Activated CD4-positive, alpha-beta T cell treated with anti-CD3 and anti-CD28 coated beads for 36 hours (primary cell): ENCODE measurements at regions not wholly inside any gene's neighbourhood (a gene's known extent, or its start where the extent isn't known, plus 50 kb on each side); places are given as distances from the start of the nearest gene placed in this dataset.

Experiments used
- ATAC-seq: fragments of 200-7000 bp; cut with Tn5 transposase; one replicate; pipeline ENCODE4 v1.10.0; 2021; ENCODE audit warnings: mild to moderate bottlenecking, moderate library complexity
- CTCF ChIA-PET: fragments of 350-600 bp; sonication (Branson Sonifier 250); formaldehyde crosslinking; loops from one replicate; lab custom pipeline; 2021; ENCODE audit warnings: antibody characterized with exemption; lab: Charles Lee
- POLR2A ChIA-PET: fragments of 350-600 bp; sonication (Branson Sonifier 250); formaldehyde crosslinking; loops from one replicate; lab custom pipeline; 2021; ENCODE audit warnings: antibody characterized with exemption, inconsistent platforms; lab: Charles Lee
- DNase-seq: peaks from one replicate; pipeline ENCODE4 v3.0.0-alpha.2; 2020
- H3K27ac Mint-ChIP-seq: one replicate; pipeline ENCODE4 v1.8.0; 2021; ENCODE audit warnings: mixed read lengths
- H3K27me3 Mint-ChIP-seq: one replicate; pipeline ENCODE4 v1.8.0; 2021; ENCODE audit warnings: mixed read lengths
- H3K36me3 Mint-ChIP-seq: one replicate; pipeline ENCODE4 v1.8.0; 2021; ENCODE audit warnings: low read depth, mixed read lengths
- H3K4me1 Mint-ChIP-seq: one replicate; pipeline ENCODE4 v1.8.0; 2021; ENCODE audit warnings: mixed read lengths
- H3K4me3 Mint-ChIP-seq: one replicate; pipeline ENCODE4 v1.8.0; 2021; ENCODE audit warnings: mild to moderate bottlenecking, moderate library complexity, mixed read lengths
- H3K9me3 Mint-ChIP-seq: one replicate; pipeline ENCODE4 v1.8.0; 2021; ENCODE audit warnings: low read depth, mixed read lengths
- intact Hi-C, 2 experiments: fragments of 100-400 bp; cut with DNase I in 1 of 2; cut with micrococcal nuclease in 1 of 2; formaldehyde crosslinking; loops; one replicate each; pipeline versions ENCODE4 v1.14.2 to v1.15.1; 2022 to 2024; cut with DNase I, micrococcal nuclease

DNA sequence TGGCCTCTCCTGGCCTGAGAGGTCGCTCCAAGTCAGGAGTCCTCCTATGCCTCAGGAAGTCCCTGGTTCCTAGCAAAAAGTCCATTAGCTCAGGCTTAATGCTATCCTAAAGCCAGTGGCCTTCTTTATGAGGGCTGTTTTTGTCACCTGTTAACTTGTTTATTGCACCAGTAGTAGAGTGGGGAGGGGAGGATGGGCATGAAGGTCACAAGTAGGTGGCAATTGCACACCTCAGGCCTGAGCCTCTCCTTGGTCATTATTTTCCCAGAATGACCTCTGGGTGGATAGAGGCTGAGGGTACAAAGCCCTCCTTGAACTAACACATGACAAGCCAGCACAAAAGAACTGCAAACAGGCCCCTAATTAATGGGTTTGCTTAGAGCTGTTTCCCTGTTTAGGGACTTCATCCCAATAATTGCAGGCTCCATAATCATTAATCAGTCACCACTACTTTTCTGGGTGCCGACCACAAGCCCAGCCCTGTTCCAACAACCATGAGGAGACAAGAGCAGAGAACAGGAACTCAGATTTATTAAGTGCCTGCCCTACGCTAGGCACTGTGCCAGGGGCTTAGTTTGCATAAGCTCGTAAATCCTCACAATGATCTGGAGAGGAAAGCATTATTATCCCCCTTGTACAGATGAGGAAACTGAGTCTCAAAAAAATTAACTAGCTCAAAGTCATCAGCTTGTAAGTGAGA, 123.0 kb upstream of the PKDCC start:
- no peak overlapping the region for H3K27ac Mint-ChIP-seq

DNA sequence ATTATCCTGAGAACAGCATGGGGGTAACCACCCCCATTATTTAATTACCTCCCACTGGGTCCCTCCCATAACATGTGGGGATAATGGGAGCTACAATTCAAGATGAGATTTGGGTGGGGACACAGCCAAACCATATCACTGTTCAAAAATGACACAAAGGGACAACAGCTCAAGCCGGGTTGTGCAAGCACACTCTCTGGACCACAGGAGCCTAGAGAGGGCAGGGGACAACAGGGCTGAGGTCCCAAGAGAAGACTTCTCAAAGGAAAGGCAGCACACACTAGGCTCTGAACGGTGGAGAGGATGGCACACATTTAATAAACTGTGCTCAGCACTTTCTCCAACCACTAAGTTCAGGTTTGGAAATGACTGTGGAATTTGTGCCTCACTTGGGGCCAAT, 122.1 kb upstream of the PKDCC start:
- ChIA-PET POLR2A (no interaction called here), CTCF (interaction anchor here (0.6 kb wide), 1 partner anchor 61 kb away, joined by 4 read pairs; no protein-coding TSS in a partner anchor)
- no peaks in the 10 kb centered on the region for H3K36me3 Mint-ChIP-seq
- intact Hi-C loops = no loop called here
- H3K4me1 Mint-ChIP-seq = no peaks in the 10 kb centered on the region
- ATAC-seq (no peak), DNase-seq (no peak)
- H3K27me3 Mint-ChIP-seq = no peaks in the 10 kb centered on the region
- no peaks in the 10 kb centered on the region for H3K9me3 Mint-ChIP-seq
- H3K27ac Mint-ChIP-seq = no peak overlapping the region
- no peak overlapping the region for H3K4me3 Mint-ChIP-seq

More for the DNA sequence above, 123.0 kb upstream of the PKDCC start:
- no peak overlapping the region for H3K4me3 Mint-ChIP-seq
- POLR2A ChIA-PET = no interaction called here
- ATAC-seq = no peak
- CTCF ChIA-PET = interaction anchor here (0.6 to 1.2 kb wide), 2 partner anchors 56 to 62 kb away, joined by 3 to 4 read pairs; no protein-coding TSS in a partner anchor
- no peaks in the 10 kb centered on the region for H3K27me3 Mint-ChIP-seq
- no peaks in the 10 kb centered on the region for H3K9me3 Mint-ChIP-seq
- intact Hi-C loops = no loop called here
- no peak for DNase-seq
- H3K4me1 Mint-ChIP-seq = no peaks in the 10 kb centered on the region
- no peaks in the 10 kb centered on the region for H3K36me3 Mint-ChIP-seq

DNA sequence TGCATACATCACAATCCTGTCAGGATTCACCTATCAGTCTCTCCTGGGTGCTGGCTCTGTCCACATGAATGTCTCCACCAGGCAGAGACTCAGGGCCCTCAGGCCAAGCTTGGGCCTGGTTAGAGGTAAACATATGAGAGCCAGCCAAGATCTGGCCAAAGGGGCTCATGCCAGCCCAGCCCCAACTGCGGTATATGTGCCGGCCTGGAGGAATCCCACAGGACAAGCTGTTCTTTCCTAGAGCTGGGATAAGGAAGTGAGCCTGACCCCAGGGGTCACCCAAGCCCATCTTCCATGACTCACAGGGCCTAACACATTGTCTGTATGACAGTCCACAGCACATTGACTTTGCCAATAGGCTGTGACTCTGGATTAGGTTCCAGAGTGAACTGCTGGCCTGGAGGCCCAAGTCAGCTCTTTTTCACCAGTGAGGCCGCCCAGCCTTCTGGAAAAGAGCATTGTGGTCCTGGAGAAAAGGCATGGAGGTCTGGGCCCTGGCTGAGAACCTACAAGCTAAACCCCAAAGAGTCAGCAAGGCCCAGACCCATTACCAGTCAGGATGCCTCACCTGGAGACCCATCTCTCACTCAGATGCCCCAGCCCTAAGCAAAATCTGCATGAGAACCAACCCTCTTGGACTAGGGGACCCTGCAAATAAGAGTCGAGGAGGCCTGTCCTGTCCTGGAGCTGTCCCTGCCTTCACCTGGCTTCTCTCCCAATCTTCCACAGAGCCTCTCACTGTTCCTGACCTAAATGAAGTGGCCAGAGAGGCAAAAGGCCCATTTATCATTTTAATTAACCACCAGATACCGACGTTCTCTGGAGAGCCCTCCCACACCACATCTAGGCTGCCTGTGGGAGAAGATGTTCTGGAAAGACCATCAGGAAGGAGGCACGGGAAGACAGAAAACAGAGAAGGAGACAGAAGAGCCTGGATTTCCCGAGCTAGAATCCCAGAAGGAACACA, 120.9 kb upstream of the PKDCC start:
- intact Hi-C loops = no loop called here
- Mint-ChIP-seq H3K36me3 (no peaks in the 10 kb centered on the region), H3K4me1 (no peaks in the 10 kb centered on the region), H3K4me3 (no peak overlapping the region), H3K27me3 (no peaks in the 10 kb centered on the region), H3K9me3 (no peaks in the 10 kb centered on the region), H3K27ac (no peak overlapping the region)
- DNase-seq (no peak), ATAC-seq (no peak)
- POLR2A ChIA-PET = no interaction called here
- CTCF ChIA-PET = no interaction called here

DNA sequence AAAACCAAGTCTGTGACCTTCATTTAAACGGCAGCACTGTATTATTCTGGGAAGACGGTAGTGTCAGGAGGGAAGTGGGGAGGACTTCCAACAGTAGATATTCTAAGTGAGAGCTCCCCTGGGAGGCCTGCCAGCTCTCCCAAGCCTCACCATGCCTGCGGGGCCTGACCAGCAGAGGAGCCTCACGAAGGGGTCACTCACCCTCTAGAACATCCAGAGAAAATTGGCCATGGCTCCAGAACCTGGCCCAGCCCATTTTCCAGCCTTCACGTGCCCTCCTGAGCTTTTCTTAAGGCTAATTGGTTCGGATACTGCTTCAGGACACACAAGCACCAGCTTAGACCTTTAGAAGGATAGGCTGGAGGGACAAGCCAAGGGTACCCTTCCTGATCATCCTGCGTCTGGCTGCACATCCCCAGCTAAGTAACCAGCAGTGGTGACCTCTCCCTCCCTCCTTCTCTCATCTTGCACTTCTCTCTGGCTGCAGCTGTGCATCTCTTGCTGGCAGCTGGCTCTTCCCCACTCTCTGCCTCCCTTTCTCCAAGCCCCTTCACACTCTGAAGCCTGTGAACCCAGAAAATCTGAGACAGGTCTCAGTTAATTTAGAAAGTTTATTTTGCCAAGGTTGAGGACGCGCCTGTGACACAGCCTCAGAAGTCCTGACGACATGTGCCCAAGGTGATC, 120.1 kb upstream of the PKDCC start:
- H3K36me3 Mint-ChIP-seq = no peaks in the 10 kb centered on the region
- ChIA-PET POLR2A (no interaction called here), CTCF (no interaction called here)
- DNase-seq = no peak
- ATAC-seq = no peak
- intact Hi-C loops = no loop called here
- no peaks in the 10 kb centered on the region for H3K27me3 Mint-ChIP-seq
- no peak overlapping the region for H3K27ac Mint-ChIP-seq
- H3K4me3 Mint-ChIP-seq = no peak overlapping the region
- H3K4me1 Mint-ChIP-seq = no peaks in the 10 kb centered on the region
- no peaks in the 10 kb centered on the region for H3K9me3 Mint-ChIP-seq

DNA sequence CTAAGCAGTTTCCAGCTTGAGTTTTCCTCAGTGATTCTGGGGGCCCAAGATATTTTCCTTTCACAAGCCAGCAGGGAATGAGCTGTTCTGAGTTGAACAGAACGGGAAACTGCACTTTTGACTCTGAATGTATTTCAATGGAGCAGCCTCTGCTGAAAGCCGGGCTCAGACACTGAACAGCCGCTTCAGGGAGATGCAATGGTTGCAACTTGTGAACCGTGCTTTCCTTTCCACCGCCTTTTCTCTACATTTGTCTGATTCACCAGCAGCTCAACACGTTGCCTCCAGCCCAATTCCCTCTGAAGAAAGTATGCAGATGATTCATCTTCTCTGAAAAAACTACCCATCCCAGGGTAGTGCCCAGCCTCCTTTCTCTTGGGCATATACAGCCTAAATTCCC, 119.3 kb upstream of the PKDCC start:
- DNase-seq = no peak
- CTCF ChIA-PET = no interaction called here
- no peak for ATAC-seq
- intact Hi-C loops = no loop called here
- H3K4me3 Mint-ChIP-seq = no peak overlapping the region
- no peaks in the 10 kb centered on the region for H3K36me3 Mint-ChIP-seq
- H3K9me3 Mint-ChIP-seq = no peaks in the 10 kb centered on the region
- POLR2A ChIA-PET = interaction anchor here (0.7 kb wide), 1 partner anchor 81 kb away, joined by 3 read pairs; no protein-coding TSS in a partner anchor
- H3K27me3 Mint-ChIP-seq = no peaks in the 10 kb centered on the region
- H3K4me1 Mint-ChIP-seq = no peaks in the 10 kb centered on the region
- no peak overlapping the region for H3K27ac Mint-ChIP-seq

DNA sequence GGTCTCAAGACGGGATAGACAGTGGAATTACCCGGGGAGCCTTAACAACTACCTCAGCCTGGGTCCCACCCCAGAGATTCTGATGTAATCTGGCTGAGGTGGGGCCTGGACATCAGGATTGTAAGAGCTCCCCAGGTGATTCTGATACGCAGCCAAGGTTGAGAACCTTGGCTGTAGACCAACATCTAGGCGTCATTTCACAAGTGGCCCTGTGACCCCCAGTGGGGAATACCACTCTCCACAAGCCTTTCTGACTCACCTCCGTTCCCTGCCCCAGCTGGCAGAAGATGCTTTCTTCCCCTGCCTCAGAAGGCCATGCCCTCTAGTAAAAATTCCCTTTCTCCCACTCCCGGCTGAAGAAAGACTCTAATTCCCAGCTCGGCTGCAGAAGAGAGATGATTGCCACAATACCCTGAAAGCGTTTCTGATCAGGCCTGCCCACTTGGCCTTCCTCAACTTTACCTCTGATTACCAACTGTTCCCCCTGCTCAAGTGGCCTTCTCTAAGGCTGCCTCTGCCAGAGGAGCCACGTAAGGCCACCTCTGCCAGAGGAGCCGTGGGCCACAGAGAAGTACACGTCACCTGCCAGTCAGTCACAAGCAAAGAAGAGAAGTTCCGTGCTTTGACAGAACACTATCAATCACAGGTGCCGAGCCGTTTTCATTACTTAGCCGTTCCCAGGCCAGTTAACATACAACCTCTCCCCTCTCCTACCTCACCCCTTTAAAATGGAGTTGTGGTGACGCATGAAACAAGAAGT, 116.8 kb upstream of the PKDCC start:
- H3K9me3 Mint-ChIP-seq = no peaks in the 10 kb centered on the region
- intact Hi-C loops = no loop called here
- no peaks in the 10 kb centered on the region for H3K4me1 Mint-ChIP-seq
- no peak overlapping the region for H3K4me3 Mint-ChIP-seq
- ATAC-seq (no peak), DNase-seq (no peak)
- H3K36me3 Mint-ChIP-seq = no peaks in the 10 kb centered on the region
- ChIA-PET CTCF (interaction anchor here (0.7 to 1.0 kb wide), 2 partner anchors 11 to 166 kb away, joined by 3 to 4 read pairs; no protein-coding TSS in a partner anchor), POLR2A (no interaction called here)
- H3K27ac Mint-ChIP-seq = no peak overlapping the region
- no peaks in the 10 kb centered on the region for H3K27me3 Mint-ChIP-seq

DNA sequence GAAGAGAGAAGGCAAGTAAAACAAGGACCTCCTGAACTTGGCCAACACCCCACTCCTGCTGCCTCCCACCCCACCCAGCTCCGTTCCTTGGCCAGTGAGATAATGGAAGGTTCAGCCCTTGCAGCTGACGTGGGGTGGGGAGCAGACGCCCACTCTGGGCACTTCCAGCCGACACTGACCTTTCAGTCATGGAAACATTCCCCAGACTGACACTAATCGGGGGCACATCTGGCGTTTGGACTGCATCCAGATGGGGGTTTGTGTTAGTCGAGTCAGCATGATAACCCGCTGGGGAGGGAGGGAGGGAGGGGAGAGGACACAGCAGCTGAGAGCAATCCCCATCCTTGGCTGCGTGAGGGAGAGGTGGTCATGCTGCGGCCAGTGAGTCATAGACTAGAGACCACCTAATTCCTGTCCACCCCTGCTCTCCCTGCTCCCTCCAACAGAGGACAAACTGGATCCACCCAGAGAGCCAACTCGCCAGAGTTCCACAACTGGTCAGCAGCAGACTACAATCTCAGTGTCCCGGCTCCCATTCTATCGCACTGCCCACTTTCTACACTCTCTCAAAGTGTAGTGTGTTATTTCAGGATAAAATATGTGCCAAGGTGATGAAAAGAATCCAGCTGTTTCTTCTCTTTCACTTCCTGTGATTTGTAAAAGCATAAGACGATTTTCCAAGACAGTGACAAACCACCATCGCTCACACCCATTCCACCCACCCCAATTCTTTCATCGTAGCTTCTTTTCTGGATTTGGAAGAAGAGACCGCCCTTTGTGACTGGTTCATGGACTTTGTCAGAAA, 115.4 kb upstream of the PKDCC start:
- DNase-seq (no peak), ATAC-seq (no peak)
- no peaks in the 10 kb centered on the region for H3K9me3 Mint-ChIP-seq
- CTCF ChIA-PET = no interaction called here
- intact Hi-C loops = no loop called here
- H3K36me3 Mint-ChIP-seq = no peaks in the 10 kb centered on the region
- H3K4me1 Mint-ChIP-seq = no peaks in the 10 kb centered on the region
- no peak overlapping the region for H3K27ac Mint-ChIP-seq
- POLR2A ChIA-PET = no interaction called here
- H3K27me3 Mint-ChIP-seq = no peaks in the 10 kb centered on the region
- H3K4me3 Mint-ChIP-seq = no peak overlapping the region

DNA sequence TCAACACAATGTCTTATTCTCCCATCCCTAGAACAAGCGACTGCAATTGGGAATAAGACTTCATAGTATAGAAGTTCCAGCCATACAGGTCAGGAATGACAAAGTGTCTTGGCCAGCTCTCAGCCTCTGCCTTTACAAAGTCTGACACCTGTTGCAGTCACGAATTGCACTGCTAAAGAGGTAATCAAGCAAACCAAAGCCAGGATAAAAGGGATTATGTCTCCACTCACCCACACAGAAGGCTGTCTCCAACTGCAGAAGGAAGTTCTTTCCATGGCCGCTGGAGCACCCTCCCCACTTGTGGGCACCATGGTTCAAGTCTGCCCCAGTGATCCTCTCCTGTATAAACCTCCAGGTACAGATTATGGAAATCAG, 114.8 kb upstream of the PKDCC start:
- ChIA-PET CTCF (no interaction called here), POLR2A (no interaction called here)
- no peak overlapping the region for H3K4me3 Mint-ChIP-seq
- H3K27ac Mint-ChIP-seq = no peak overlapping the region
- DNase-seq (no peak), ATAC-seq (no peak)
- no peaks in the 10 kb centered on the region for H3K9me3 Mint-ChIP-seq
- no peaks in the 10 kb centered on the region for H3K36me3 Mint-ChIP-seq
- H3K27me3 Mint-ChIP-seq = no peaks in the 10 kb centered on the region
- H3K4me1 Mint-ChIP-seq = no peaks in the 10 kb centered on the region
- intact Hi-C loops = no loop called here

DNA sequence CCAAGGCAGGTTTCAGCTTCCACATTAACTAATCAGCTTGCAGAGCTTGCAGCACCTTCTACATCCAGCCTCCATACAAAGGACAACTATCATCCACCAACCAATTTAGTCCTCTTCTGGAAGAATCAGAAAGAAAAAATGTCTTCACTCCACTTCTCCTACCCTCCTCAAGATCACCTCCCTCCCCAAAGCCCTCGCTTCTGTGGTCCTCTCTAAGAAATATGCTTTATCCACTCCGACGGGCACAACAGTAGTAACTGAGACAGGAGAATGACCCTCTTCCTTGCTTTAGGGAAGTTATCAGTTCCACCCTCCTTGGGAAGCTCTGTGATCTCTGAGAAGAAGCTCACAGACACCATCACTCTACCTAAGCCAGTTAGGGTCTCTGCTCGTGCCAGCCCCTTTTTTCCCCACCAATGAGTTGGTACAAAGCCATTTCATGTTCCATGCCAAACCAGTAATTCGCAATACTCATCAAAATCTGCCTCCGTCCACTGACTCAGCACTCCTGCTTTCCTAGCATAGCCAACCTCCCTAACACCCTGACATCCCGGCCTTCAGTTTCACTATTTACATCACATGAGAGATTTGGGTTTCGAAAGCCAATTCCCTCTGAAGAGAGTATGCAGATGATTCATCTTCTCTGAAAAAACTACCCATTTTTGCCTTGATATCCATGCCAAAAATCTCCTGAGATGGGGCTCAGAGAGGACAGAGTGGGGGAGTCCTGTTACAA, 114.1 kb upstream of the PKDCC start:
- POLR2A ChIA-PET = interaction anchor here (0.8 kb wide), 1 partner anchor 102 kb away, joined by 3 read pairs; no protein-coding TSS in a partner anchor
- Mint-ChIP-seq H3K27me3 (no peaks in the 10 kb centered on the region), H3K4me3 (no peak overlapping the region), H3K4me1 (no peaks in the 10 kb centered on the region), H3K36me3 (no peaks in the 10 kb centered on the region), H3K9me3 (no peaks in the 10 kb centered on the region), H3K27ac (no peak overlapping the region)
- DNase-seq (no peak), ATAC-seq (no peak)
- intact Hi-C loops = no loop called here
- CTCF ChIA-PET = no interaction called here

DNA sequence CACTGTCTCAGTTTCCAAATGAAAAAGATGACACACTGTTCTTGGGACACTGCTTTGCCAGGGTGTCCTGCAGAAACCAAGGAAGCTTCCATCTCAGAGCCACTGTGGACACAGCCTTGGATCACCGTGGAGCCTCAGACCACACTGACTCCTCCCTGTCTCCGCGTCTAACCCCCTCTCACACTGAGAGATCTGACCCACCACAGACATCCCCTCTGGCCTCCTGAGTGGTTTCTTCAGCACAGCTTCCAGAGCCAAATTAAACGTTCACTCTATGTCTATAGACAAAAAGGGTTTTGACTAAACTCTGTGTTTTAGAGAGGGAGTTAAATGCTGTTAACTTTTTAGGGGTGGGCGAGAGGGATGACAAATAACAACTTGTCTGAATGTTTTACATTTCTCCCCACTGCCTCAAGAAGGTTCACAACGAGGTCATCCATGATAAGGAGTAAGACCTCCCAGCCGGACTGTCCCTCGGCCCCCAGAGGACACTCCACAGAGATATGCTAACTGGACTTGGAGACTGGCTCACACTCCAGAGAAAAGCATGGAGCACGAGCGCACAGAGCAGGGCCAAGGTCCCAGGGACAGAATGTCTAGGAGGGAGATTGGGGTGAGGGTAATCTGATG, 113.4 kb upstream of the PKDCC start:
- Mint-ChIP-seq H3K27ac (no peak overlapping the region), H3K27me3 (peaks cover 1% of the 10 kb centered on the region)
- POLR2A ChIA-PET = interaction anchor here (0.8 kb wide), 1 partner anchor 101 kb away, joined by 3 read pairs; no protein-coding TSS in a partner anchor

More for the DNA sequence above, 113.4 kb upstream of the PKDCC start:
- H3K4me3 Mint-ChIP-seq = no peak overlapping the region
- intact Hi-C loops = no loop called here
- H3K9me3 Mint-ChIP-seq = no peaks in the 10 kb centered on the region
- CTCF ChIA-PET = no interaction called here
- DNase-seq = no peak
- ATAC-seq = no peak
- H3K4me1 Mint-ChIP-seq = no peaks in the 10 kb centered on the region
- no peaks in the 10 kb centered on the region for H3K36me3 Mint-ChIP-seq
